Kidney epithelial cell (primary cell): ENCODE measurements at regions not wholly inside any gene's neighbourhood (a gene's known extent, or its start where the extent isn't known, plus 50 kb on each side); places are given as distances from the start of the nearest gene placed in this dataset.

Source experiments
- DNase-seq: peaks from one replicate; pipeline ENCODE4 v3.0.0-alpha.2; 2010; ENCODE audit warnings: low read depth
- H3K27me3 ChIP-seq: 2 replicates; pipeline ENCODE4 v1.6.0; 2011; ENCODE audit warnings: low read length; ENCODE audit not compliant: control insufficient read depth, insufficient read depth
- H3K36me3 ChIP-seq: 2 replicates; pipeline ENCODE4 v1.5.1; 2011; ENCODE audit warnings: low read length; ENCODE audit not compliant: control insufficient read depth, insufficient read depth
- H3K4me3 ChIP-seq: 2 replicates; pipeline ENCODE4 v1.5.1; 2011; ENCODE audit warnings: low read depth, mild to moderate bottlenecking, control low read depth, low read length
- CTCF ChIP-seq: IDR thresholded peaks from 2 replicates; pipeline ENCODE4 v1.5.1; 2011; ENCODE audit warnings: mild to moderate bottlenecking, moderate library complexity, low read length, control low read depth, inconsistent platforms; ENCODE audit not compliant: insufficient read depth, poor library complexity, severe bottlenecking

DNA sequence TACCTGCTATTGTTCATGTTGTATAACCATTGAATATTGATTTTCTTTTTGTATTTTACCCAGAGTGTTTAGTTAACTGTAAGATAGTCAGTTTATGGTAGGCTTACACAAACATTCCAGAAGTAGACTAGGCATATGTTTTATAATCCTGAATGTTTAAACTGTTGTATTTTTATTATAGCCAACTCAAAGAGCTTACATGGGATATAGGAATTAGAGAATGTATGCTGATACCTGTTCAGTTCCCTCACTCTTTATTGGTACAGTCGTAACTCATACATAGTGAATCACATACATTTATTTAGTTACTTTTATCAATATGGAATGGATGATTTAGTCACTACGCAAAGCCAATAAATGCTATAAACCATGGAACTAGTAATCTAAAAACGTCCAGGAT lies 657.9 kb downstream of the SLITRK5 start:
- H3K36me3 ChIP-seq = no peaks in the 10 kb centered on the region
- H3K4me3 ChIP-seq = no peak overlapping the region
- TF ChIP-seq CTCF = no peak
- DNase-seq = no peak
- no peaks in the 10 kb centered on the region for H3K27me3 ChIP-seq

DNA sequence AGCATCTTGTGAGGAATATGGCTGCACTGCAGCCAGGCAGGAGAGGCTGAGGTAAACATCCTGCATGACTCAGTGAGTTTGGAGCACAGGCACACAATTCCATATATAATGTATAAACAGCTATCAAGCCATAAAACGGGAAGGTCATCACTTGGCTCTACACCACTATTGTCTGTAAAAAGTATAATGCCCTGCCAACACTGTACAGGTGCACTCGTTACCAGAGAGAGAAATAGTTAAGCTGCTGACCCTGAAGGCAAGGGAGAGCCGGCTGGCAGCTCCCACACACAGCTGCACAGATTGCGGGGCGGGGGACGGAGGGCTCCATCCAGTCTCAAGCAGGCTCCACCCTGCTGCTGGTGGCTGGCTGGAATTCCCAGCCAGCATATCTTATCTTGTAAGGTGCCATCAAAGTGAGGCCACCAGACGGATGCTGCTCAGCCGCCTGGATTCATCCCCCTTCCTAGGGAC lies 668.1 kb downstream of the SLITRK5 start:
- no peaks in the 10 kb centered on the region for H3K36me3 ChIP-seq
- no peak for TF ChIP-seq CTCF
- no peak overlapping the region for H3K4me3 ChIP-seq
- DNase-seq = no peak
- no peaks in the 10 kb centered on the region for H3K27me3 ChIP-seq

DNA sequence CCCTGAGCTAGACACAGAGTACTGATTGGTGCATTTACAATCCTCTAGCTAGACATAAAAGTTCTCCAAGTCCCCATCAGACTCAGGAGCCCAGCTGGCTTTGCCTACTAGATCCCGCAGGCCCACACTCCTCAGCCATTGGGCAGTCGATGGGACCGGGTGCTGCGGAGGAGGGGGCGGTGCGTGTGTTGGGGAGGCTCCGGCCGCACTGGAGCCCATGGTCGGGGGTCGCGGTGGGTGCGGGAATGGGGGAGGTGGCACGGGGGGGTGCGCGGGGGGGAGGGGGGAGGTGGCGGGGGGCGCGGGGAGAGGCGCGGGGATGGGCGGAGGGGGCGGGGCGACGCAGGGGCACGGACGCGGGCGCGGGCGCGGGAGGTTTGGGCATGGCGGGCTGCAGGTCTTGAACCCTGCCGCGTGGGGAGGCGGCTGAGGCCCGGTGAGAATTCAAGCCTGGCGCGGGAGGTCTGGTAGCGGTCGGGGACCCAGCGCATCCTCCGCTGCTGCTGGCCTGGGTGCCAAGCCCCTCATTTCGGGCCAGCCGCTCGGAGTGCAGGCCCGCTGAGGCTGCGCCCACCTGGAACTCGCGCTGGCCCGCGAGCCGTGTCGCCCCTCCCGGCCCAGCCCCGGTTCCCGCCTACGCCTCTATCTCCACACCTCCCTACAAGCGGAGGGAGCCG lies 674.1 kb downstream of the SLITRK5 start:
- H3K27me3 ChIP-seq = no peaks in the 10 kb centered on the region
- TF ChIP-seq CTCF = no peak
- H3K4me3 ChIP-seq = no peak overlapping the region
- DNase-seq = no peak
- H3K36me3 ChIP-seq = no peaks in the 10 kb centered on the region

DNA sequence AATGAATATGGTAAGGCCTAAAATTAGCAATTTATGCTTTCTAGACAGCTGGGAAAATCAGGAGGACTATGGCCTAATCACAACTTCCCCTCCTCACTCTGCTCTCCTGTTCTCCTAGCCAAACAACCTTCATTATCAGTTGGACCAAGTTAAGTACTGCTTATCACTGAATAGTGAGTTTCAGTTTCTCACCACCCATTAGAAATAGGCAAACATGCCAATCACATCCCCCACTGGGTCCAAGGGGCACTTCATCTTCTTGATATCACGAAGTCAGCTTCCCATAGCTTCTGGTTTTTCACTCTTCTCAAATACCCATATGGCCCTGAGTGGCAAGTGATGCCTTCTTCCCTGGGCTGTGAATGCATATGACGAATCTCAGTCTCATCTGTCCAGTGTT lies 689.6 kb downstream of the SLITRK5 start:
- TF ChIP-seq CTCF = no peak
- Histone ChIP-seq H3K4me3 (no peak overlapping the region), H3K36me3 (no peaks in the 10 kb centered on the region), H3K27me3 (no peaks in the 10 kb centered on the region)
- no peak for DNase-seq

DNA sequence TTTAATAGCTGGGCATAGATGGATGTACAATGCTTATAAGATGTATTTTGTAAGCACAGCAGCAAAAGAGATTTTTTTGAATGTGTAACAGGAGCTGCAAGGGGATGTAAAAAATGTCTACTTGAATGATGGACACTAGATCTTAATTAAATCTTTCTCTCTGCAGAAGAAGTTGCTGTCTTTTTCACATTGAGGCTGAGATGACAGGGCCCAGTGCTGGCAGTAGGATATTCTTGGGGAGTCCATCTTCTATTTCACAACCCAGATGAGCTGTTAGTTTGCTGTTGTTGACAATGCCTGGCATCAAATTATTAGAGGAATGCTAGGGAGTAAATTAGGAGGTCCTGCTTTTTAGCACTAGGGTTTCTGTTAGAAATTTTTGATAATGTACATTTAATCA lies 698.7 kb downstream of the SLITRK5 start:
- Histone ChIP-seq H3K36me3 (no peaks in the 10 kb centered on the region), H3K4me3 (no peak overlapping the region), H3K27me3 (no peaks in the 10 kb centered on the region)
- DNase-seq = no peak
- TF ChIP-seq CTCF = no peak
